Hematopoietic multipotent progenitor cell (in vitro differentiated cells): ENCODE measurements at regions not wholly inside any gene's neighbourhood (a gene's known extent, or its start where the extent isn't known, plus 50 kb on each side); places are given as distances from the start of the nearest gene placed in this dataset.
"Not testable (repeated sequence)": the region's sequence is repeated elsewhere in the genome, so short reads cannot be mapped to it uniquely, and the experiment has no call there.

Experiments used
- DNase-seq, 3 donors: peaks; one replicate each; pipeline ENCODE4 v3.0.0-alpha.2; 2011 to 2015; ENCODE audit warnings: low read depth in 2 of 3, low spot score in 2 of 3

GRCh38 chr11:28961726-28962125 lies 853.5 kb downstream of the METTL15 start:
- no peak for DNase-seq

- DNase-seq = no peak
Observed at GRCh38 chr11:28956446-28956845, 848.3 kb downstream of the METTL15 start.

DNA sequence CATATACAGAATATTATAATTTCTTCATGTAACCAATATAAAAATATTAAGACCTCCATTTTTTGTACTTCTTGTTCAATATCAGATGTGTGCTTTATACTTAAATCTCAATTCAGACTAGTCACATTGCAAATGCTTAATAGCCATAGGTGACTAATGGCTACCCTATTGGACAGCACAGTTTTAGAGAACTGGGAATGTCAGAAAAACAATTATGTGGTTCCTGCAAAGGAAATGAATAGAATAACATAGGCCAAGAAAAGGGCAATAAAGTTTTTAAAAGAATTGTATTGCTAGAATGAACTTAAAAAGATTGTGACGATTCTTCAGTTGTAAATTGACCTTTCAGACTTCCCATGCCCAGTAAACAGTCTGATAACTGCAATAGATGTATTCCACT lies 843.0 kb downstream of the METTL15 start:
- DNase-seq = no peak

DNA sequence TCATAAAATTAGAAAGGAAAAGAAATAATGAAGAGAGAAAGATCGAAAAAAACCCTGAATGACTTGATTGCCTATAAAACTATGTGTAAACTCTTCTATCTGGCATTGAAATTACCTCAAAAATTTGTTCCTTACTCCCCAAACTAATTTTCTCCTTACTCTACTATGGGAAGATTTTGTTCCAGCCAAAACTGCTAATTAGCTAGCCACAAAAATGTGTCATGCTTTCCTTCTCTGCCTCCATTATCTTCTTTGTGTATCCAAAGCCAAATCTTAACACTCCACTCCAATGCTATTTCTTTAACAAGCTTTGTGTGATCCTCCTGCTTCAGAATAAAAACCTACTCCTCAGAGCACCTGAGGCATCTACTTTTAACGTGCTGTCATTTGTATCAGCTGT lies 831.2 kb downstream of the METTL15 start:
- DNase-seq = no peak

- DNase-seq = no peak
Observed at GRCh38 chr11:28938091-28938490, 829.9 kb downstream of the METTL15 start.

- DNase-seq = no peak
Observed at GRCh38 chr11:28932940-28933339, 824.8 kb downstream of the METTL15 start.

- no peak for DNase-seq
Observed at GRCh38 chr11:28924004-28924403, 815.8 kb downstream of the METTL15 start.

DNA sequence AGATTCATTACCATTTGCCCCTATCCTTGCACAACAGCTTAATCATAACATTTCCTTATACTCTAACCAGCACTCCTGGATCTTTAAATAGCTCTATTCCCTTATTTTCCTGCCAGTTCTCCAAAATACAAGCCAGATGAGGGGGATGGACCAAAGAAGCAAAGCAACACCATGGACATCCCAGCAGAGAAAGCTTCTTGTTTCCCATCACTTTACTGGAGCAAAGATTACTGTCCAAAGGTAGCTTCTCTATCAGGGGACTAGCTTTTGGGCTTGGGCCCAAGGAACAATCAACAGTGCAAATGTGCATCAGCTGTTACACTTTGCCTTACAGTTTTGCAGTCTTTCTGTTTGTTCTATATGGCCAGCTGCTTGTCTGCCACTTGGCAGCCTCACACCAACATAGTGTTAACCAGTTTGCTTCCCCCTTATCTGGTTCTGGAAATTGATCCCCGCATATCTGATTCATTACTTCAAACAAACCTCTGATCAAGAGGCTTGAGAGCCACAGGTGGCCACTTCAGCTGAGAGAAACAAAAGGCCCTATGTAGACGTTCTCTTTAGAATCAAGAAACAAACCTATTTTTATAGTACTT lies 814.3 kb downstream of the METTL15 start:
- no peak for DNase-seq

- no peak for DNase-seq
Observed at GRCh38 chr11:28919194-28919593, 811.0 kb downstream of the METTL15 start.

GRCh38 chr11:28913883-28914282 lies 805.7 kb downstream of the METTL15 start:
- DNase-seq = no peak

- no peak for DNase-seq
Observed at GRCh38 chr11:28911829-28912228, 803.6 kb downstream of the METTL15 start.

DNA sequence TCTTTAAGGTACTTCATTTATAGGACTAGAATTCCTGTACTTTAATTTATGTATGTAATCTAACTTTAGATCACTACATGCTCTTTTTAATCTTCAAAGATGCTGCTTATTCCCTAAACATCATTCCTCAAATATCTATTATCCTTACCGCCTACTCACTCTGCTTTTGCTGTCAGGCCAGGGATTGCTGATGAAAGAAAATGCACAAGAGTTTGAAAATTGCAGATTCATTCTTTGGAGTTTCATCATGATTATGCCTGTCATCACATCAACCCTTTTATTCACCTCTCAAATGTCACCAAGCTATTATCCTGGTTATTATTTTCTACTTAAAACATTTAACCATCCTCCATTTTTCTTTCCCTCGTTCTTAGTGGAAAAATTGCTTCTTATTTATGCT lies 802.7 kb downstream of the METTL15 start:
- DNase-seq = no peak

DNA sequence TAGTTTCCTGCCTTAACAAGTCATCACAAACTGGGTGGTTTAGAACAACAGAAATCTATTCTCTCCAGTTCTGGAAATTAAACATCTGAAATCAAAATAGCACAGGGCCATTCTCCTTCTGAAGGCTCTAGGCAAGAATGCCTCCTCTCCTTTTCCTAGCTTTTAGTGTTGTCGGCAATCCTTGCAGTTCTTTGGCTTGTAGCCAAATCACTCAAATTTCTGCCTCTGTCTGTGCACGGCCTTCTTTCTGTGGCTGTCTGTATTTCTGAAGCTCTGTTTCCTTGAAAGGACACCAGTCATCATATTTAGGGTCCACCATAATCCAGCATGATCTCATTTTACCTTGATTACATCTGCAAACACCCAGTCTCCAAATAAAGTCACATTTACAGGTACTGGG lies 795.5 kb downstream of the METTL15 start:
- no peak for DNase-seq

DNA sequence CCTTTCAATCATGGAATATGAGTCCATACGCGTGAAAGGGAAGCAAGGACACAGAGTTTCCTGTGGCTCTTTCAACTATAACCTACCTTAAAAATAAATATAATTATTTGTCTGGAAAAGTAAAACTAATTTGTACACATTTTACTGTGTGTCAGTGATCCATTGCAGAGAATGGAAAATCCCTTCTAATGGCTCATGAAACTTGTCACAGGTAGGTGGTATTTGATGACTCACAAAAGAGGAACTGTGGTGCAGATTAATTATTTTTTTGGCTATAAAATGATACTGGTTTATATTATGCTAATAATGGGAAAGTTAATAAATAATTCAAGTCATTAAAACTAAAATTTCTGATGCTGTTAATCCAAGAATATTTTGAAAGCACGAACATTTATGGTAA lies 792.2 kb downstream of the METTL15 start:
- no peak for DNase-seq

DNA sequence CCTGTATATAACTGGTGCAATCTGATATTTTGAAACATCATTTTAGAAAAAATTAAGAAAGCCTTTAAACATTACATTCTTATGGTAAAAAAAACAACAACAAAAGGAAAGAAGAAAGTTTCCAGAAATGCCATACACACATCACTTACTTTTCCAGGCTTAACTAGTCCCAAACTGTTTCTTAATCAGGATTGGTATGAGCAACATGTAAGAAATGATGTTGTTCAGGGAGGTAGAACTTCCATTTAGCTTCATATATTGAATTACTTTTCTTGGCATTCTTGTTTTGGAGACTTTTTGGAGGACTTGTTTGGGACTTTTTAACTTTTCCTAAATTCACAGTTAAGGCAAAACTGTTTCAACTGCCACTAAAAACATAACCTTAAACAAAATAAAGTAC lies 791.5 kb downstream of the METTL15 start:
- no peak for DNase-seq

DNA sequence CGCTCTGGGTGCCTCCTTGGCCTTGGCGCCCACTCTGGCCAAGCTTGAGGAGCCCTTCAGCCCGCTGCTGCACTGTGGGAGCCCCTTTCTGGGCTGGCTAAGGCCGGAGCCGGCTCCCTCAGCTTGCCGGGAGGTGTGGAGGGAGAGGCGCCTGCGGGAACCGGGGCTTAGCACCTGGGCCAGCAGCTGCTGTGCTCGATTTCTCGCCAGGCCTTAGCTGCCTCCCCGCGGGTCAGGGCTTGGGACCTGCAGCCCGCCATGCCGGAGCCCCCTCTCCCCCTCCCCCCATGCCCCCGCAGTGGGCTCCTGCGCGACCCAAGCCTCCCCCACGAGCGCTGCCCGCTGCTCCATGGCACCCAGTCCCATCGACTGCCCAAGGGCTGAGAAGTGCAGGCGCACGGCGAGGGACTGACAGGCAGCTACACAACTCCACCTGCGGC lies 782.4 kb downstream of the METTL15 start:
- not testable (repeated sequence) for DNase-seq

GRCh38 chr11:28887681-28888080 lies 779.5 kb downstream of the METTL15 start:
- no peak for DNase-seq

DNA sequence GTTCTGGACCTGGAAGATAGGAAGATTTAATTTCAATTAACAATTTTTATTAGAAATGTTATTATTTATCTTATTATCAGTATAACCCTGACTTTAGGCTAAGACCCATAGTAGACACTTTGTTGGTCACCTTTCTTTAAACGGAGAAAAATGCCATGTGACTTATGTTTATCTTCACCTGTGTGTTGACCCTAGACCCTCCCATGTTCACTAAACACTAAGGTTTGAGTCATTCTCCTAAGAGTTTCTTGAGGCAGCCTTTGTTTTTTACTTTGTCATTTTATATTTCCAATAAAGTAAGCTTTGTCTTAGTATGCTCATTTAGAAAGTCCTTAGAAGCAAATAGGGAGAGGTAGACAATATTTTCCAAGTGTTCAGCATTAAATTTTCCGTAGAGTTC lies 771.7 kb downstream of the METTL15 start:
- DNase-seq = no peak

- DNase-seq = no peak
Observed at GRCh38 chr11:28878025-28878424, 769.8 kb downstream of the METTL15 start.

DNA sequence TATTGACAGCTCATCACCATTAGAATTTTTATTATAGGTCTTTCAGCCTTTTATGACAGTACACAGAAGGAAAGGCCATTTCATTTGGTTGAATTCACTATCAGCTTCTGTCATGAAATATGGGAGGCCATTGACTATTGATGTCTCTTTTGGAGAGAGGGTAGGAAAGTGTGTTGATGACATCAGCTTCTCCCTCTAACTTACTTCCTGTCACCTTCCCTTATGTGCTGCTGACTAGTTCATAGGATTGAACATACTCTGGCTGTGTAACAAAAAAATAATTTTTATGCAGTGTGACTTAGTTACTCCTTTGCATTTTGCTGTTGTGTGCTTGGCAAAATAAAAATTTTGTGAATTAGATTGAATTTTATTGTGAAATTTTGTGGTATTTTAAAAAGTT lies 769.2 kb downstream of the METTL15 start:
- DNase-seq = no peak

DNA sequence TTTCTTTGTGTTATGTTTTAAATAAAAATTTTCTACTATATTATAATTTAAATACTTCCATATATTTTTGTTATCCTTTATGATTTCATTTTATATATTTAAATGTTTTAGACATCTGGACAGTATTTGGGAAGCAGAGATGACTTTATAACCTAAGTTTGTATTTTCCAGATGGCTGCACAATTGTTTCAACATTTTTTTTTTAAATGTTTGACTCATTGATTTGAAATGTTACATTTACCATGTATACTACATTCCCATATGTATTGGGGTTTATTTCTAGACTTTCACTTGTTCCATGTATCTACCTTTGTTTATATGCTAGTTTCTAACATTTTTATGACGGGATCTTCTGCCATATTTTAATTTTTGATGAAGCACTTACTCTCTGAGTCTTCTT lies 766.5 kb downstream of the METTL15 start:
- no peak for DNase-seq

DNA sequence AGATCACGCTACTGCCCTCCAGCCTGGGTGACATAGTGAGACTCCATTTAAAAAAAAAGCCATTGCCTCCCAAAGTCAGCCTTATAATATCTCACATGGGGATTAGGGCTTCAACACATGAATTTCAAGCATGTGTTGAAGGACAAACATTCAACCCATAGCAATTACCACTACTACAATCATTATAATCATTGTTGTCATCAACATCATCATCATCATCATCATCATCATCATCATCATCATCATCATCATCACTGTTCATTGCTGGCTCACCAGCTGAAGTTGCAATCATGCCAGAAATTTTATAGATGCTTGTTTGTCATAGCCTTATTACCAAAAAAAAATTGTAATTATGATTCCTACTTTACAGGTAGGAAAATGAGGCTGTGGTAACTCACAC lies 762.9 kb downstream of the METTL15 start:
- no peak for DNase-seq

GRCh38 chr11:28863422-28863821 lies 755.2 kb downstream of the METTL15 start:
- no peak for DNase-seq
